ENCODE measurements at regions not wholly inside any gene's neighbourhood (a gene's known extent, or its start where the extent isn't known, plus 50 kb on each side); places are given as distances from the start of the nearest gene placed in this dataset.

DNA sequence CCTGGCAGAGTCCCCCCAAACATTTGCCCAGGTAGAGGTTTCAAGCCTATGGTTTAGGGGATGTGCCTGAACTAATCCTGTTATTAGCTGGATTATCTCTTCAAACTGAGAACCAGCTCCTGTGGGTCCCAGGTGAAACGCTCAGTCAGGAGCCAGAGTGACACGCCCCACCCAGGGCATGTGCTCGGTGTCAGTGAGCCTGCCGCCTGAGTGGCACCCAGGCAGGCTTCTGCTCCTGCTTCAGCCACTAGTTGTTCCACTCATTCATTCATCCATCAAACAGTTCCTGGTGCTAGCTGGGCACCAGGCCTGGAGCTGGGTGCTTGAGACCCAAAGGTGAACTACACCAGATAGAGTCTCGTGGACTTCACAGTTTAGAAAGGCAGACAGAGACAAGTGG is 129.4 kb upstream of the PITX1 start:
- Histone ChIP-seq H3K36me3 (replicated peaks; ENCODE audit: low read depth, low read length) (no peaks in the 10 kb centered on the region), H2AFZ (ENCODE audit: low read depth, low read length) (no peak overlapping the region), H3K27me3 (ENCODE audit: low read depth, low read length) (no peaks in the 10 kb centered on the region), H3K4me2 (ENCODE audit: low read length) (no peak overlapping the region), H3K27ac (ENCODE audit: low read length) (no peak overlapping the region), H3K79me2 (ENCODE audit: low read length) (no peaks in the 10 kb centered on the region), H3K4me1 (ENCODE audit: low read length) (no peaks in the 10 kb centered on the region), H4K20me1 (ENCODE audit: insufficient read depth, low read length) (no peaks in the 10 kb centered on the region), H3K4me3 (ENCODE audit: low read length) (no peak overlapping the region), H3K9ac (ENCODE audit: low read length) (no peak overlapping the region), H3K9me3 (ENCODE audit: insufficient read depth, low read length) (no peaks in the 10 kb centered on the region)
- no peak for TF ChIP-seq EZH2phosphoT487 (IDR thresholded peaks at IDR 0.05; ENCODE audit: low read depth)
- TF ChIP-seq, protein P1, sequence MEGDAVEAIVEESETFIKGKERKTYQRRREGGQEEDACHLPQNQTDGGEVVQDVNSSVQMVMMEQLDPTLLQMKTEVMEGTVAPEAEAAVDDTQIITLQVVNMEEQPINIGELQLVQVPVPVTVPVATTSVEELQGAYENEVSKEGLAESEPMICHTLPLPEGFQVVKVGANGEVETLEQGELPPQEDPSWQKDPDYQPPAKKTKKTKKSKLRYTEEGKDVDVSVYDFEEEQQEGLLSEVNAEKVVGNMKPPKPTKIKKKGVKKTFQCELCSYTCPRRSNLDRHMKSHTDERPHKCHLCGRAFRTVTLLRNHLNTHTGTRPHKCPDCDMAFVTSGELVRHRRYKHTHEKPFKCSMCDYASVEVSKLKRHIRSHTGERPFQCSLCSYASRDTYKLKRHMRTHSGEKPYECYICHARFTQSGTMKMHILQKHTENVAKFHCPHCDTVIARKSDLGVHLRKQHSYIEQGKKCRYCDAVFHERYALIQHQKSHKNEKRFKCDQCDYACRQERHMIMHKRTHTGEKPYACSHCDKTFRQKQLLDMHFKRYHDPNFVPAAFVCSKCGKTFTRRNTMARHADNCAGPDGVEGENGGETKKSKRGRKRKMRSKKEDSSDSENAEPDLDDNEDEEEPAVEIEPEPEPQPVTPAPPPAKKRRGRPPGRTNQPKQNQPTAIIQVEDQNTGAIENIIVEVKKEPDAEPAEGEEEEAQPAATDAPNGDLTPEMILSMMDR (IDR thresholded peaks at IDR 0.05; ENCODE audit: low read depth, low read length), result no peak

DNA sequence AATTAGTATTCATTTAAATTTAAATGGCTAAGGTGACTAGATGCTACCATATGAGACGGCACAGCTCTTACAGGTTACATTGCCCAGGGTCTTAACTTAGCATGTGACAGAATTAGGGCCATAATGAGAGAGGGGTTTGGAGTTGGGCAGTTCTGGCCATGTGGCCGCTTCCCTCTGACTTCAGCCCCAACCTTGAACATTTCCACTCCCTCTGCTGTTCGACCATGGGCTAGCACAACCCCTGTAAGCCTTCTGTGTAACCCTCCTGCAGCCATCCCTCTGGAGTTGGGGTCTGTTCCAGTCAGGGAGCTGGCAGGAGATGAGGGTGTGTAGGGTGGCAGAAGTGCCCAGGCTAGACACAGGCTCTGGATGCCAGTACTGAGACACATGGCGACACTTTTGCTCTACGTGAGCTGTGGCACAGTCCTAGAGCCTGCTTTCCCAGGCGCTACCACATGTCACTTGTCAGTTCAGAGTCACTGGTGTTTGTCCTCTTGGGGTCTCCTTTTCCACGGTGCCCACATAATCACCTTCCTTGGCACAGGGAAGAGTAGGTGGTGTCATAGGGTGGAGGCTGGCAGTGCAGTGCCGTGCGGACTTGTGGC is 128.7 kb upstream of the PITX1 start:
- H2AFZ ChIP-seq (ENCODE audit: low read depth, low read length), result no peak overlapping the region
- no peak for TF ChIP-seq EZH2phosphoT487 (IDR thresholded peaks at IDR 0.05; ENCODE audit: low read depth)
- TF ChIP-seq, protein P1 (IDR thresholded peaks at IDR 0.05; ENCODE audit: low read depth, low read length), result no peak
- H3K36me3 ChIP-seq (replicated peaks; ENCODE audit: low read depth, low read length), result no peaks in the 10 kb centered on the region

DNA sequence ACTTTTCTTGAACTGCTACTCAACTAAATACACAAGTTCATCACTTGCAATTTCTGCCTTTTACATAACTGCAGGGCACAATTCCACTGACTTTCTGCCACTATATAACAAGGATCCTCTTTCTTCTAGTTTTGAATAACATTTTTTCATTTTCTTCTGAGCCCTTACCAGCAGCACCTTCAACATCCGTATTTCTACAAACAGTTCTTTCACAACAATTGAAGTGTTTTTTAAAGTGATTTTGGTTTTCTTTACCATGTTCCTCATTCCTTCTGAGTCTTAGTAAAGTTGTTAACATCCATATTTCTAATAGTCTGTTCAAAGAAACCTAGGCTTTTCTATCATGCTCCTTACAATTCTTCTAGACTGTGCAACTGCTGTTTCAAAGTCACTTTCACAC is 127.2 kb upstream of the PITX1 start:
- Histone ChIP-seq H3K79me2 (ENCODE audit: low read length) (no peaks in the 10 kb centered on the region), H2AFZ (ENCODE audit: low read depth, low read length) (no peak overlapping the region), H3K27me3 (ENCODE audit: low read depth, low read length) (no peaks in the 10 kb centered on the region), H3K27ac (ENCODE audit: low read length) (no peak overlapping the region), H3K9ac (ENCODE audit: low read length) (no peak overlapping the region), H4K20me1 (ENCODE audit: insufficient read depth, low read length) (no peaks in the 10 kb centered on the region), H3K36me3 (replicated peaks; ENCODE audit: low read depth, low read length) (no peaks in the 10 kb centered on the region), H3K9me3 (ENCODE audit: insufficient read depth, low read length) (no peaks in the 10 kb centered on the region), H3K4me3 (ENCODE audit: low read length) (no peak overlapping the region), H3K4me1 (ENCODE audit: low read length) (no peaks in the 10 kb centered on the region), H3K4me2 (ENCODE audit: low read length) (no peak overlapping the region)
- TF ChIP-seq, protein P1 (IDR thresholded peaks at IDR 0.05; ENCODE audit: low read depth, low read length), result no peak
- TF ChIP-seq EZH2phosphoT487 (IDR thresholded peaks at IDR 0.05; ENCODE audit: low read depth), result no peak

More for the DNA sequence above, 128.7 kb upstream of the PITX1 start:
- Histone ChIP-seq H3K4me1 (ENCODE audit: low read length) (no peaks in the 10 kb centered on the region), H3K4me3 (ENCODE audit: low read length) (no peak overlapping the region), H3K27ac (ENCODE audit: low read length) (no peak overlapping the region), H4K20me1 (ENCODE audit: insufficient read depth, low read length) (no peaks in the 10 kb centered on the region), H3K9me3 (ENCODE audit: insufficient read depth, low read length) (no peaks in the 10 kb centered on the region), H3K4me2 (ENCODE audit: low read length) (no peak overlapping the region), H3K79me2 (ENCODE audit: low read length) (no peaks in the 10 kb centered on the region), H3K9ac (ENCODE audit: low read length) (no peak overlapping the region), H3K27me3 (ENCODE audit: low read depth, low read length) (no peaks in the 10 kb centered on the region)

DNA sequence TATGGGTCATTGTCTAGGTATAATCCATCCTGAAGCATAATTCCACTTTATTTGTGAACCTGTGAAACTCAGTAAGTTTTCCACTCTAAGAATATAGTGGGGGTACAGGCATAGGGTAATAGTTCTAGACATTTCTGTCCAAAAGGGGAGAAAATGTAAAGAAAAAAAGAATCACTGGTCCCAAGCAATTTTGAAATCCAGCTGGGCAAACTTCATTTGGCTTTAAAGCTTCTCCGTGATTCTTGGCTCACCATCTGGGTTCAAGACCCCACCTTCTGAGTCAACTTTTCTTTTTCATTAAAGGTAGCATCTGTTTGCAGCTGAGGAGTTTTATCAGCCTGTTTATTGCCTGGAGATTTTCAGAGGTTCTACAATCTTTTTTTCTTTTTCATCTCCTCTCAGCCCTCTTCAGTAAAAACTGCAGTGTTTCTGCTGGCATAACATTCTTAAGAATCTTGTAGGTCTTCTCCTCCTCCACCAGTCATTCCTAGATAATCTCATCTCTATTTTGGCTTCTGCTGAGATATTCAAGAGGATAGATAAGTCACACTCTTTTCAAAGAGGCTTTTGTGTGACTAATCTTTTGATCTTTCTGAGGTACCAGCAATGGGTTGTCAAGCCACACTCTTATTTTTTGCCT is 126.1 kb upstream of the PITX1 start:
- Histone ChIP-seq H3K9me3 (ENCODE audit: insufficient read depth, low read length) (no peaks in the 10 kb centered on the region), H2AFZ (ENCODE audit: low read depth, low read length) (no peak overlapping the region), H3K79me2 (ENCODE audit: low read length) (no peaks in the 10 kb centered on the region), H3K27me3 (ENCODE audit: low read depth, low read length) (no peaks in the 10 kb centered on the region), H3K27ac (ENCODE audit: low read length) (no peak overlapping the region), H4K20me1 (ENCODE audit: insufficient read depth, low read length) (no peaks in the 10 kb centered on the region), H3K9ac (ENCODE audit: low read length) (no peak overlapping the region), H3K4me2 (ENCODE audit: low read length) (no peak overlapping the region), H3K4me3 (ENCODE audit: low read length) (no peak overlapping the region), H3K36me3 (replicated peaks; ENCODE audit: low read depth, low read length) (no peaks in the 10 kb centered on the region), H3K4me1 (ENCODE audit: low read length) (no peaks in the 10 kb centered on the region)
- no peak for TF ChIP-seq EZH2phosphoT487 (IDR thresholded peaks at IDR 0.05; ENCODE audit: low read depth)
- TF ChIP-seq, protein P1 (IDR thresholded peaks at IDR 0.05; ENCODE audit: low read depth, low read length), result no peak

Data from OCI-LY3 (cell line).